HEK293 (cell line): ENCODE measurements at regions not wholly inside any gene's neighbourhood (a gene's known extent, or its start where the extent isn't known, plus 50 kb on each side); places are given as distances from the start of the nearest gene placed in this dataset.

Experiments used
- CTCF ChIA-PET: fragments of 350-600 bp; formaldehyde crosslinking; extraction: SDS; loops from one replicate; lab custom pipeline; 2021; ENCODE audit warnings: antibody characterized with exemption; lab: Yijun Ruan, JAX
- POLR2A ChIA-PET: fragments of 300-600 bp; formaldehyde crosslinking; extraction: SDS; loops from one replicate; lab custom pipeline; 2020; ENCODE audit warnings: antibody characterized with exemption, inconsistent platforms; lab: Yijun Ruan, JAX
- H3K27ac ChIP-seq: fragments of 200-500 bp; sonication (Bioruptor generic); 2 replicates; pipeline ENCODE4 v1.5.1; 2014; ENCODE audit warnings: low read depth, low read length, control low read depth, inconsistent platforms; ENCODE audit errors: extremely low read depth
- H3K36me3 ChIP-seq, 2 experiments: fragments of 200-500 bp in 1 of 2; sonication (Bioruptor generic) in 1 of 2; 1 replicate in 1 of 2; 2 replicates in 1 of 2; pipeline ENCODE4 v1.5.1; 2014 to 2017; ENCODE audit warnings: inconsistent platforms in 2 of 2, low read length in 2 of 2; ENCODE audit not compliant: control insufficient read depth in 2 of 2, insufficient read depth in 1 of 2
- H3K4me1 ChIP-seq: fragments of 200-500 bp; sonication (Bioruptor generic); 2 replicates; pipeline ENCODE4 v1.5.1; 2014; ENCODE audit warnings: mild to moderate bottlenecking, low read length, inconsistent platforms; ENCODE audit not compliant: control insufficient read depth, insufficient read depth
- H3K4me3 ChIP-seq: 2 replicates; pipeline ENCODE4 v1.5.1; 2011; ENCODE audit warnings: low read depth, mild to moderate bottlenecking, control low read depth, low read length, moderate library complexity
- H3K9me3 ChIP-seq: fragments of 200-500 bp; sonication (Bioruptor generic); 2 replicates; pipeline ENCODE4 v1.5.1; 2014; ENCODE audit warnings: low read depth, low read length, inconsistent platforms; ENCODE audit not compliant: control insufficient read depth, insufficient read depth
- MZF1 ChIP-seq: fragments of 450-650 bp; formaldehyde crosslinking; IDR thresholded peaks from 2 replicates; pipeline ENCODE4 v1.5.1; 2017; ENCODE audit warnings: missing biosample characterization, missing genetic modification characterization, borderline replicate concordance
- PBX3 ChIP-seq: sonication (generic); formaldehyde crosslinking; IDR thresholded peaks from 2 replicates; pipeline ENCODE4 v1.8.1; 2022; ENCODE audit warnings: mild to moderate bottlenecking, moderate library complexity, missing genetic modification reagents
- SCRT1 ChIP-seq: fragments of 450-650 bp; formaldehyde crosslinking; IDR thresholded peaks from 2 replicates; pipeline ENCODE4 v1.5.1; 2016; ENCODE audit warnings: missing biosample characterization, missing genetic modification characterization, borderline replicate concordance
- ZBTB49 ChIP-seq: fragments of 450-650 bp; formaldehyde crosslinking; IDR thresholded peaks from 2 replicates; pipeline ENCODE4 v1.5.1; 2016; ENCODE audit warnings: missing biosample characterization, missing genetic modification characterization, low read depth
- ZBTB7A ChIP-seq: fragments of 450-650 bp; formaldehyde crosslinking; IDR thresholded peaks from 2 replicates; pipeline ENCODE4 v1.5.1; 2016; ENCODE audit warnings: low read depth, missing biosample characterization, missing genetic modification characterization
- ZIC2 ChIP-seq: fragments of 450-650 bp; formaldehyde crosslinking; IDR thresholded peaks from 2 replicates; pipeline ENCODE4 v1.5.1; 2016; ENCODE audit warnings: missing biosample characterization, missing genetic modification characterization
- ZNF10 ChIP-seq: fragments of 450-650 bp; formaldehyde crosslinking; IDR thresholded peaks from 2 replicates; pipeline ENCODE4 v1.5.1; 2017; ENCODE audit warnings: missing biosample characterization, missing genetic modification characterization
- ZNF169 ChIP-seq: fragments of 450-650 bp; formaldehyde crosslinking; IDR thresholded peaks from 2 replicates; pipeline ENCODE4 v1.5.1; 2016; ENCODE audit warnings: missing biosample characterization, missing genetic modification characterization
- ZNF19 ChIP-seq: fragments of 450-650 bp; formaldehyde crosslinking; IDR thresholded peaks from 2 replicates; pipeline ENCODE4; 2016; ENCODE audit warnings: missing biosample characterization, missing genetic modification characterization, low read depth
- ZNF211 ChIP-seq: fragments of 450-650 bp; formaldehyde crosslinking; IDR thresholded peaks from 2 replicates; pipeline ENCODE4 v1.5.1; 2016; ENCODE audit warnings: low read depth, missing biosample characterization, missing genetic modification characterization
- ZNF37A ChIP-seq: fragments of 450-650 bp; IDR thresholded peaks from 2 replicates; pipeline ENCODE4 v1.5.1; 2018; ENCODE audit warnings: missing biosample characterization, missing genetic modification characterization
- ZNF404 ChIP-seq: fragments of 450-650 bp; formaldehyde crosslinking; IDR thresholded peaks from 2 replicates; pipeline ENCODE4 v1.5.1; 2017; ENCODE audit warnings: missing biosample characterization, missing genetic modification characterization
- ZNF768 ChIP-seq: fragments of 450-650 bp; formaldehyde crosslinking; IDR thresholded peaks from 2 replicates; pipeline ENCODE4 v1.5.1; 2018; ENCODE audit warnings: missing biosample characterization, mild to moderate bottlenecking, missing genetic modification characterization
- ZNF830 ChIP-seq: fragments of 450-650 bp; IDR thresholded peaks from 2 replicates; pipeline ENCODE4 v1.5.0; 2018; ENCODE audit warnings: missing biosample characterization, missing genetic modification characterization, low read depth, mild to moderate bottlenecking, moderate library complexity
- TF ChIP-seq, protein P1 (sequence below): fragments of 450-650 bp; formaldehyde crosslinking; IDR thresholded peaks from 2 replicates; pipeline ENCODE4 v1.5.1; 2016; ENCODE audit warnings: missing biosample characterization, missing genetic modification characterization
- TF ChIP-seq, protein P2 (sequence below): fragments of 450-650 bp; IDR thresholded peaks from 2 replicates; pipeline ENCODE4 v1.5.1; 2018; ENCODE audit warnings: missing biosample characterization, mild to moderate bottlenecking, missing genetic modification characterization

- CTCF ChIA-PET, result interaction anchor here (0.5 kb wide), 1 partner anchor 12 kb away, joined by 3 read pairs; no protein-coding TSS in a partner anchor
- POLR2A ChIA-PET, result no interaction called here
- Histone ChIP-seq H3K27ac (no peak overlapping the region), H3K36me3 (no peaks in the 10 kb centered on the region), H3K4me3 (no peak overlapping the region), H3K4me1 (no peaks in the 10 kb centered on the region), H3K9me3 (no peaks in the 10 kb centered on the region)
- TF ChIP-seq ZNF830 (tag by site-specific recombination), result no peak
- TF ChIP-seq ZNF768 (tag by site-specific recombination), result no peak
- no peak for TF ChIP-seq ZNF19 (tag by site-specific recombination)
- TF ChIP-seq ZNF404 (tag by site-specific recombination), result no peak
- no peak for TF ChIP-seq ZNF169 (tag by site-specific recombination)
- TF ChIP-seq ZIC2 (tag by site-specific recombination), result no peak
- no peak for TF ChIP-seq ZNF10 (tag by site-specific recombination)
- no peak for TF ChIP-seq PBX3 (CRISPR knock-in tag)
- no peak for TF ChIP-seq ZNF37A (tag by site-specific recombination)
- TF ChIP-seq SCRT1 (tag by site-specific recombination), result no peak
- no peak for TF ChIP-seq ZBTB7A
These were observed 350.5 kb downstream of the CCDC85A start for GRCh38 chr2:56534321-56534720.

DNA sequence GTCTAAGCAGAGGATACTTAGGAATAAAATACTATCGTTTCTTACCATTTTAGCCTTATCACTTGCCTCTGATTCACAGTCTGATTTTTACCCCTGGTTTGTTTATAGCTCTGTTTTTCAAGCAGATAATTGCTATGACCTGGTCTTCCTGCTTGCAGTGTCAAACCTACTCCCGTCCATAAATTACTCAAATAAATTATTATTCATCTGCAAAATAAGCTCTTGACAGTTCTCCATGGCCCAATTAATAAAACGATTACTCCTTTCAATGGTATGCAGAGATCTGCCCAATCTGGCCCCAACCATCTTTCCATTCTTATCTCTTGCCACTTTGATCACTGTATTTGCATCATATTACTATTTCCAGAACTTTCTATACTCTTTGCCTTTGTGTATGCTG is 354.0 kb downstream of the CCDC85A start:
- no peaks in the 10 kb centered on the region for H3K4me1 ChIP-seq
- H3K9me3 ChIP-seq, result no peaks in the 10 kb centered on the region
- TF ChIP-seq MZF1 (tag by site-specific recombination) (no peak), ZBTB49 (no peak), ZNF211 (no peak)
- TF ChIP-seq, protein P1, sequence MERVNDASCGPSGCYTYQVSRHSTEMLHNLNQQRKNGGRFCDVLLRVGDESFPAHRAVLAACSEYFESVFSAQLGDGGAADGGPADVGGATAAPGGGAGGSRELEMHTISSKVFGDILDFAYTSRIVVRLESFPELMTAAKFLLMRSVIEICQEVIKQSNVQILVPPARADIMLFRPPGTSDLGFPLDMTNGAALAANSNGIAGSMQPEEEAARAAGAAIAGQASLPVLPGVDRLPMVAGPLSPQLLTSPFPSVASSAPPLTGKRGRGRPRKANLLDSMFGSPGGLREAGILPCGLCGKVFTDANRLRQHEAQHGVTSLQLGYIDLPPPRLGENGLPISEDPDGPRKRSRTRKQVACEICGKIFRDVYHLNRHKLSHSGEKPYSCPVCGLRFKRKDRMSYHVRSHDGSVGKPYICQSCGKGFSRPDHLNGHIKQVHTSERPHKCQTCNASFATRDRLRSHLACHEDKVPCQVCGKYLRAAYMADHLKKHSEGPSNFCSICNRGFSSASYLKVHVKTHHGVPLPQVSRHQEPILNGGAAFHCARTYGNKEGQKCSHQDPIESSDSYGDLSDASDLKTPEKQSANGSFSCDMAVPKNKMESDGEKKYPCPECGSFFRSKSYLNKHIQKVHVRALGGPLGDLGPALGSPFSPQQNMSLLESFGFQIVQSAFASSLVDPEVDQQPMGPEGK (tag by site-specific recombination), result no peak
- TF ChIP-seq, protein P2, sequence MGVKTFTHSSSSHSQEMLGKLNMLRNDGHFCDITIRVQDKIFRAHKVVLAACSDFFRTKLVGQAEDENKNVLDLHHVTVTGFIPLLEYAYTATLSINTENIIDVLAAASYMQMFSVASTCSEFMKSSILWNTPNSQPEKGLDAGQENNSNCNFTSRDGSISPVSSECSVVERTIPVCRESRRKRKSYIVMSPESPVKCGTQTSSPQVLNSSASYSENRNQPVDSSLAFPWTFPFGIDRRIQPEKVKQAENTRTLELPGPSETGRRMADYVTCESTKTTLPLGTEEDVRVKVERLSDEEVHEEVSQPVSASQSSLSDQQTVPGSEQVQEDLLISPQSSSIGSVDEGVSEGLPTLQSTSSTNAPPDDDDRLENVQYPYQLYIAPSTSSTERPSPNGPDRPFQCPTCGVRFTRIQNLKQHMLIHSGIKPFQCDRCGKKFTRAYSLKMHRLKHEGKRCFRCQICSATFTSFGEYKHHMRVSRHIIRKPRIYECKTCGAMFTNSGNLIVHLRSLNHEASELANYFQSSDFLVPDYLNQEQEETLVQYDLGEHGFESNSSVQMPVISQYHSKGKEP (tag by site-specific recombination), result no peak
- H3K36me3 ChIP-seq, result no peaks in the 10 kb centered on the region
- ChIA-PET POLR2A (no interaction called here), CTCF (interaction anchor here (0.6 kb wide), 1 partner anchor 18 kb away, joined by 4 read pairs; no protein-coding TSS in a partner anchor)
- no peak overlapping the region for H3K27ac ChIP-seq
- H3K4me3 ChIP-seq, result no peak overlapping the region
